ENCODE measurements at regions not wholly inside any gene's neighbourhood (a gene's known extent, or its start where the extent isn't known, plus 50 kb on each side); places are given as distances from the start of the nearest gene placed in this dataset.

DNA sequence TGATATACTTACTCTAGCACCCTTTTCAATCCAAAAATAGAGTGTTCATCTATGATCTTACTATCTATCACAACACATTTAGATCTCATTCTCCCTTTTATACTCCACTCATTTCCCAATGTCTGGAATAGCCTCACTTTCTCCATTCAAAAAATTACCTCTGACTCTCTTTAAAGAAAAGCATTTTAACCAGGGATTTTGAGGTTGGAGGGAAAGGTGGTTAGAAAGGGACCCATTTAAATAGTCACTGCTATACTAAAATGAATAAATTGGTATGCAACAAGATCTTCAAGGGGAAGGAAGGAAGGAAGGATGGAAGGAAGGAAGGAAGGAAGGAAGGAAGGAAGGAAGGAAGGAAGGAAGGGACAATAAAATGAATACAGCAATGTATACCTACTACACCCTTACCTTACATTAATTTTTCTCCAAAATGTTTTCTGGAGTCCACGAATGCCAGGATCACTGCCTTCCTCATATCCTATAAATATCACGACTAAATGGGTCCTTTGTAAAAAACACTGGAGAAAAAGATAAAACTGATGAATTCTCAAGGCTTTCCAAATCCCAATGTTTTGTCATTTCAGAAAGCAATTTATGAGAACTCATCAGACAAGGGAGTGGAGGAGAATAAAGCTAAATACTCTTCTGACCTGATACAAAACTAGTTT is 202.7 kb downstream of the ZEB2 start:
- in situ Hi-C loops (cut with HindIII; ENCODE audit: low pct_unique_long_range_greater_than_20kb, low sequenced_read_pairs), result no loop called here

DNA sequence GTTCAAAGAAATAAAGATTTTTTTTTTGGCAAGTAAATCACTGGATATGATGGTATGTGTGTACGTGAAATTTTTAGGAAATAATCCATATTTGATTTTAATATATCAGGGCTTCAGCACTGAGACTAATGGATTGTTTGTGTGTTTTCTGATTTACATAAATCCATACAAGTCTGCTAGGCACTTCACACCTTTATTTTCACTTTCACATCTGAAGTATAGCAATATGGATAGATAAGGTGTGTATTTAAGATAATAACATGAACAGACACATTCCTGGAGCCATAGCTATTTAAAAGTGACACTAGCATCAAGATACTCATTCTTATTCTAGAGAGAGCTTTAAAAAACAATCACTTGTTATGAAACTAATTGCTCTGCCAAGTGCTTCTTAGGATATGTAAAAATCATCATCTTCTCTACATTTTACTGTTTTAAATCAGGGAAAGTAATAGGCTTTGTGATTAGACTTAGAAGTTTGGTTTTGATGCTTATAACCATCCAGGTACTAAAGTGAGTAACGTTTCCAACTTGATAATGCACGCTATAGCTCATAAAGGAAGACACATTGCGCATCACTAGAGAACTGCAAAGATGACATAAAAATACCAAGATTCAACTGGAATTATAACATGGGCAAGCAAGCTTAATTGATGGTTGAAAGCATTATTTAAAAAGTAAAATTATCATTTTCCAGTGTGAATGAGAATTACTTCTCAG is 208.9 kb downstream of the ZEB2 start:
- DNase-seq (ENCODE audit: low read depth in 1 of 2, low spot score in 1 of 2), result no peak
- no peak for TF ChIP-seq JUND (IDR thresholded peaks at IDR 0.05; ENCODE audit: low read depth)
- in situ Hi-C loops (cut with HindIII; ENCODE audit: low pct_unique_long_range_greater_than_20kb, low sequenced_read_pairs), result no loop called here

More for the DNA sequence above, 202.7 kb downstream of the ZEB2 start:
- DNase-seq (ENCODE audit: low read depth in 1 of 2, low spot score in 1 of 2), result no peak
- TF ChIP-seq JUND (IDR thresholded peaks at IDR 0.05; ENCODE audit: low read depth), result no peak

DNA sequence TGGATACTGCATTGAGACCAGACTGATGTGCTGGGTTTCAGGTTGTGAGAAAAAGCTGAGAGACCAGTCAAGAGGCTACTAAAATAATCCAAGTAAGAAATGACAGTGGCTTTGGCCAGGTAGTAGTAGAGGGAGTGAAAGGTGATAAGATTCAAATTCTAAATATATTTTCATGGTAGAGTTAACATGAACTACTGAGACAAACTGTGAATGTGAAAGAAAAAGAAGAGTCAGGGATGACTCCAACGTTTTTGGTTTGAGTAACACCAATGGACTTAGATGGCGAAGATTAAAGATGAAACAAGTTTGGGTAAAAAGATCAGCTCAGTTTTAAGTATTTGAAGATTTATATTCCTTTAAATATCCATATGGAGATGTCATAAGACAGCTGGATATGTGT is 209.4 kb downstream of the ZEB2 start:
- DNase-seq (ENCODE audit: low read depth in 1 of 2, low spot score in 1 of 2), result no peak
- in situ Hi-C loops (cut with HindIII; ENCODE audit: low pct_unique_long_range_greater_than_20kb, low sequenced_read_pairs), result no loop called here
- no peak for TF ChIP-seq JUND (IDR thresholded peaks at IDR 0.05; ENCODE audit: low read depth)

DNA sequence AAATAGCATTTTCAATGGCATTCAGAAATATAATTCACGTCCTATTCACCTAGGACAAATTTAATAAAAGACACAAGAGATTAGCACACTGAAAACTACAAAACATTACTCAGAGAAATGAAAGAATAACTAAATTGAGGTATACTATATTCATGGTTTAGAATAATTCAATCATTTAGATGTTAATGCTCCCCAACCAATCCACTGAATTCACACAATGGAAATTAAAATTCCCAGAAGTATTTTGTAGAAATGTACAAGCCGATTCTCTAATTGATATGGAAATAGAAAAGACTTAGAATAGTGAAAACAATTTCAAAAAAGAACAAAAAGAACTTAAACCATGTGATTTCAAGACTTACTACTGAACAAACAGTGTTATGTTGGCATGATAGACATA is 212.2 kb downstream of the ZEB2 start:
- in situ Hi-C loops (cut with HindIII; ENCODE audit: low pct_unique_long_range_greater_than_20kb, low sequenced_read_pairs), result no loop called here
- no peak for DNase-seq (ENCODE audit: low read depth in 1 of 2, low spot score in 1 of 2)
- no peak for TF ChIP-seq JUND (IDR thresholded peaks at IDR 0.05; ENCODE audit: low read depth)

DNA sequence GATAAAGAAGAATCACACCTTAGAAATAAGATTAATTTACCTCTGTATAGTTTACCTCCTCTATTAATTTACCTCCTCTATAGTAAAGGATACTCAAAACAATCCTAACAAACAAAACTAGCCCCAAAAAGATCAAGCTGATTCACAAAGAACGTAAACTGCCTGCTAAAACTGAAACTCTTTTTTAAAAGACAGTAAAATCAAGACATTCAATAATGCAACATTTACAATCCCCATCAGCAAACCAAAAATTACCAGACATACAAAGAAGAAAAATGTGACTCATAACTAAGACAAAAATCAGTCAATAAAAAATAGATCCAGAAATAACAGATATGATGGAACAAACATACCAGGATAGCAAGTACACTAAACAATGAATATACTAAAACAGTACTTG is 215.7 kb downstream of the ZEB2 start:
- DNase-seq (ENCODE audit: low read depth in 1 of 2, low spot score in 1 of 2), result no peak
- in situ Hi-C loops (cut with HindIII; ENCODE audit: low pct_unique_long_range_greater_than_20kb, low sequenced_read_pairs), result no loop called here
- TF ChIP-seq JUND (IDR thresholded peaks at IDR 0.05; ENCODE audit: low read depth), result no peak

DNA sequence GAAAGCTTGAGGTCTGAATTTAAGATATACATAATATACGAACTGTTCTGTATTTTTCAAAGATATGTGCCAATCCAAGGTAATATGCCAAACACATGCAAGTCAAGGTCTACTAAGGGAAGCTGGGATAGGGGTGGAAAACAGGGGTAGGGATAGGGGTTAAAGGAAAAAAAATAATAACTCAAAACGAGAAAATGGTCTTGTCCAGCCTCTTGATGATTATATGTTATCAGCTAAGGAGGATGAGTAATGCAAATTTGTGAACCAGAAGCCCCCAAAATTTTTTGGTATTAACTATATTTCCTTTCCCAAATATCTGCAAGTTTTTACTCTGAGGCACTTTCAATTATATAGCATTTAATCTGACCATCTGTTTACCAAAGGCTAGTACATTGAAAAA is 219.3 kb downstream of the ZEB2 start:
- no peak for TF ChIP-seq JUND (IDR thresholded peaks at IDR 0.05; ENCODE audit: low read depth)
- DNase-seq (ENCODE audit: low read depth in 1 of 2, low spot score in 1 of 2), result no peak
- in situ Hi-C loops (cut with HindIII; ENCODE audit: low pct_unique_long_range_greater_than_20kb, low sequenced_read_pairs), result no loop called here

DNA sequence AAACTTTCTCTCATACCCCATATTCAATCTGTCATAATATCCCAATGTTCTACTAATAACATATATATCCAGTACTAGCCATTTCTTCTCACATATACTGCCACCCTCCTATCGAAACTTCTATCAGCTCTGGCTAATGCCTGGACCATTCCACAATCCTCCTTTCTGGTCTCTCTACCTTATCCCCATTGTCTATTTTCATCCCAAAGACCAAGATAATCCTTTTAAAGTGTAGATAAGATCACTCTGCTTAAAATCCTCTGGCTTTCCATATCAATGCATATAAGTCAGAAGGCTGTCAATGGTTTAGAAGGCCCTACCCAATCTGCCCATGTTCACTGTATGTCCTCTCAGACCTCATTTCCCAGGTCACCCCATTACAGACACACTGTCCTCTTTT is 229.6 kb downstream of the ZEB2 start:
- no peak for DNase-seq (ENCODE audit: low read depth in 1 of 2, low spot score in 1 of 2)
- TF ChIP-seq JUND (IDR thresholded peaks at IDR 0.05; ENCODE audit: low read depth), result no peak
- in situ Hi-C loops (cut with HindIII; ENCODE audit: low pct_unique_long_range_greater_than_20kb, low sequenced_read_pairs), result no loop called here

DNA sequence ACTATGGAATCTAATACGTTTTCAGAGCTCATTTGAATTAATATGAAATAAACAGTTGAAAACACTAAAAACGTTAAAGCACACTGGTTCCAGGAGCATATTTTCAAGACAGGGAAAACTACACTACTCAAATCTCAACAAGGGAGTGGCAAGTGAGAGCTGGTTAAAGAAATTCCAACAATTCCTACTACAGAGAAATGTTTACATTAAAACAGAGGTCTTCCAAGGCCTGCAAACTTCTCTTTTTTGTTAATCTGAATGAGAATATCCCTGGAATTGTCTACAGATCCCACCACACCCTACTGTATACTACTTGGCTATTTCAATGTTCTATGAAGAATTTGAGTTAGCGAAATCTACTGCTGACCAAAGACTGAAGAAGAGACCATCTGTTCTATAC is 231.5 kb downstream of the ZEB2 start:
- in situ Hi-C loops (cut with HindIII; ENCODE audit: low pct_unique_long_range_greater_than_20kb, low sequenced_read_pairs), result no loop called here
- no peak for DNase-seq (ENCODE audit: low read depth in 1 of 2, low spot score in 1 of 2)
- no peak for TF ChIP-seq JUND (IDR thresholded peaks at IDR 0.05; ENCODE audit: low read depth)

DNA sequence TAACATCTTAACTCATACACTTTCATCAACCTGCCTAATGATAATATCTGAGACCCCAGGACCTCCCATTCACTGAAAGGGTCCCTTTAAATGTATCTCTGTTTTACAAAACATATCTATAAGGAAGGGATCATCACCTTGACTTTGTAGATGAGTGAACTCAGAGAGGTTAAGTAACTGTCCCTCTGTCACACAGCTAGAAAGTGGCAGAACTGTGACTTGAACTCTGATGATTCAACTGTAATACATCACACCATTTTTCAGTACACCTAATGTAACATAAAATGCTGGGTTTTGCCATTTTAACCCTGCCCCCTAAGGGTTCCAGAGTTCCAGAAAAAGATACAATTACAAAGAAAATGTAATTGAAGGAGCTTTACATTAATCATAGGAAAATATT is 234.6 kb downstream of the ZEB2 start:
- TF ChIP-seq JUND (IDR thresholded peaks at IDR 0.05; ENCODE audit: low read depth), result no peak
- DNase-seq (ENCODE audit: low read depth in 1 of 2, low spot score in 1 of 2), result no peak
- in situ Hi-C loops (cut with HindIII; ENCODE audit: low pct_unique_long_range_greater_than_20kb, low sequenced_read_pairs), result no loop called here

DNA sequence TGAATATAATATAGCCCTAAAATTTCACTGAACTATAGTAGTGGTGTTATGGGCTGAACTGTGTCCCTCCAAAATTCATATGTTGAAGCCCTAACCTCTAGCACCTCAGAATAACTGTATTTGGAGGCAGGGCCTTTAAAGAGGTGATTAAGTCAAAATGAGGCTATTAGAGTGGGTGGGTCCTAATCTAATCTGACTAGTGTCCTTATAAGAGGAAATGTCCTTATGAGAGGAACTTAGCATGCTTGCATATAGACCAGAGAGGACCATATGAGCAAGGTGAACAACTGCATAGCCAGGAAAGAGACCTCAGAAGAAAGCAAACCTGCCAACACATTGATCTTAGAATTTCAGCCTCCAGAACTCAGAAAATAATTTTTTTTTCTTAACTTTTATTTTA is 238.4 kb downstream of the ZEB2 start:
- DNase-seq (ENCODE audit: low read depth in 1 of 2, low spot score in 1 of 2), result no peak
- in situ Hi-C loops (cut with HindIII; ENCODE audit: low pct_unique_long_range_greater_than_20kb, low sequenced_read_pairs), result no loop called here
- TF ChIP-seq JUND (IDR thresholded peaks at IDR 0.05; ENCODE audit: low read depth), result no peak

DNA sequence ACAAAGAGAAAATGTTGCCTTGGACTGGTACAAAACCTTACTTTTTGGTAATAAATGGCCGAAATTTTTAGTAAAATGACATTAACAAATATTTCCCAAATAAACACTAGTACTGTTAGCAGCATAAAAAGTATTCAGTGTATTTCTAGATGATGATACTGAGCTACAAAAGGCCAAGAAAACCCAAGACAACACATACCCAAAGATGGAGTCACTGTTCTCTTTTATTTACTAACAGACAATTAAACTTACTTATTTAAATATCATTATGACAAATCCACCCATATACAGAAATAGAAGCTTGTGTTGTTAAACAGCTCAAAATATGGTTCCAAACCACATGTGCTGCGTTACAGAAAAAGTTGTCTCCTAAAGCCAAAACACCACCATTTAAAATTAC is 239.9 kb downstream of the ZEB2 start:
- no peak for DNase-seq (ENCODE audit: low read depth in 1 of 2, low spot score in 1 of 2)
- in situ Hi-C loops (cut with HindIII; ENCODE audit: low pct_unique_long_range_greater_than_20kb, low sequenced_read_pairs), result no loop called here
- TF ChIP-seq JUND (IDR thresholded peaks at IDR 0.05; ENCODE audit: low read depth), result no peak

DNA sequence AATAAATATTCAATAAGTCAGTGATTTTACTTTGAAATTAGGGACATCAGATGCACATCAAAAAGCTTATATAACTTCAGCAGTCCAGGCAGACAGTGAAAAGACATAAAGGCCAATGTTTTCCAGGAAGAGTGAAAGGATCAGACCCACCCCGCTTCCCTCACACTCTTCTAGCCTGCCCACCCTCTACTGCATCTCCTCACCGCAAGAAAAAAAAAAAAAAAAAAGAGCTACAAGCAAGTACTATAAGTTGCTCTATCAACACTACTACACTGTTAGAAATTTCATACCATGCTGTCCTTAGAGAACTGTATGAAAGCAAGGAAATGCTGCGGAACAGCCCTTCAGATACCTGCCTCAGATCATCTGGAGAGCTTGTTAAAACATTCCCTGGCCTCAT is 240.8 kb downstream of the ZEB2 start:
- TF ChIP-seq JUND (IDR thresholded peaks at IDR 0.05; ENCODE audit: low read depth), result no peak

DNA sequence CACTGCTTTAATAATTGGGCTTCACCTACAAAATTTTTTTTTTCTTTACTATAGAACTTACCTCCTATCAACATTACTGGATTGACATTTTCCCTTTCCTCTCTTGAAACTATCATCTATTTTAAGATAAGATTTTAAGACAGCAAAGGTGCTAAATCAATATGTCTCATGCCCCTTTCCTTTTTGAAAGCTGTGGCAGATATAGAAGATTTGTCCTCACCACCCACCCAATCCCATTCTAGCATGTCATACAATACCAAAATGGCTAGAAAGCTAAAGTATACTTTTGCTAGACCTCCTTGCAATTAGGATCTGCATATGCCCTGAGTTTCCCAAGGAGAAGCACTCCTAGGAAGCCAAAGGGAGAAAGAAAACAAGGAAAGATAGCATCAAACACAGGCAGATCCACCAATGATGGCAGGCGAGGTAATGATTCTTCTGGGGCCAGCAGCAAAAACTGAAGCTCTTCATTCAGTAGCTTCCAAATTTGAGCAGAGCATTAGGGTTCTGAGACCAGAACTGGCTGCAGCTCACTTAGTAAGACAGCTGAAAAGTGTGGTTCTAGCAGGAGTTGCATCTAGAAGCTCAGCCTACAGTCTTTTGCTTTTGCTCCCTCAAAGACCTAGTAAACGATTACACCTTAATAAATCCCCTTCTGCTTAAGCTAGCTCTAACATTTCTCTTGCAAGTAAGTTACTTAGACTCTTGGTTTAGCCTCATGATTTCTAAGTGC is 242.1 kb downstream of the ZEB2 start:
- no peak for TF ChIP-seq JUND (IDR thresholded peaks at IDR 0.05; ENCODE audit: low read depth)
- in situ Hi-C loops (cut with HindIII; ENCODE audit: low pct_unique_long_range_greater_than_20kb, low sequenced_read_pairs), result no loop called here
- DNase-seq (ENCODE audit: low read depth in 1 of 2, low spot score in 1 of 2), result no peak

More for the DNA sequence above, 240.8 kb downstream of the ZEB2 start:
- in situ Hi-C loops (cut with HindIII; ENCODE audit: low pct_unique_long_range_greater_than_20kb, low sequenced_read_pairs), result no loop called here
- DNase-seq (ENCODE audit: low read depth in 1 of 2, low spot score in 1 of 2), result no peak
